HEK293 (cell line): ENCODE measurements at regions not wholly inside any gene's neighbourhood (a gene's known extent, or its start where the extent isn't known, plus 50 kb on each side); places are given as distances from the start of the nearest gene placed in this dataset.

ENCODE experiments used
- CTCF ChIA-PET: fragments of 350-600 bp; formaldehyde crosslinking; extraction: SDS; loops from one replicate; lab custom pipeline; 2021; ENCODE audit warnings: antibody characterized with exemption; lab: Yijun Ruan, JAX
- POLR2A ChIA-PET: fragments of 300-600 bp; formaldehyde crosslinking; extraction: SDS; loops from one replicate; lab custom pipeline; 2020; ENCODE audit warnings: antibody characterized with exemption, inconsistent platforms; lab: Yijun Ruan, JAX
- H3K27ac ChIP-seq: fragments of 200-500 bp; sonication (Bioruptor generic); 2 replicates; pipeline ENCODE4 v1.5.1; 2014; ENCODE audit warnings: low read depth, low read length, control low read depth, inconsistent platforms; ENCODE audit errors: extremely low read depth
- H3K36me3 ChIP-seq, 2 experiments: fragments of 200-500 bp in 1 of 2; sonication (Bioruptor generic) in 1 of 2; 1 replicate in 1 of 2; 2 replicates in 1 of 2; pipeline ENCODE4 v1.5.1; 2014 to 2017; ENCODE audit warnings: inconsistent platforms in 2 of 2, low read length in 2 of 2; ENCODE audit not compliant: control insufficient read depth in 2 of 2, insufficient read depth in 1 of 2
- H3K4me1 ChIP-seq: fragments of 200-500 bp; sonication (Bioruptor generic); 2 replicates; pipeline ENCODE4 v1.5.1; 2014; ENCODE audit warnings: mild to moderate bottlenecking, low read length, inconsistent platforms; ENCODE audit not compliant: control insufficient read depth, insufficient read depth
- H3K4me3 ChIP-seq: 2 replicates; pipeline ENCODE4 v1.5.1; 2011; ENCODE audit warnings: low read depth, mild to moderate bottlenecking, control low read depth, low read length, moderate library complexity
- H3K9me3 ChIP-seq: fragments of 200-500 bp; sonication (Bioruptor generic); 2 replicates; pipeline ENCODE4 v1.5.1; 2014; ENCODE audit warnings: low read depth, low read length, inconsistent platforms; ENCODE audit not compliant: control insufficient read depth, insufficient read depth
- GLI4 ChIP-seq: fragments of 450-650 bp; formaldehyde crosslinking; IDR thresholded peaks from 2 replicates; pipeline ENCODE4 v1.5.1; 2016; ENCODE audit warnings: missing biosample characterization, missing genetic modification characterization
- GLIS2 ChIP-seq: fragments of 450-650 bp; formaldehyde crosslinking; IDR thresholded peaks from 2 replicates; pipeline ENCODE4 v1.5.1; 2016; ENCODE audit warnings: missing biosample characterization, missing genetic modification characterization
- ZNF132 ChIP-seq: fragments of 450-650 bp; formaldehyde crosslinking; IDR thresholded peaks from 2 replicates; pipeline ENCODE4 v1.5.1; 2017; ENCODE audit warnings: missing biosample characterization, missing genetic modification characterization, borderline replicate concordance
- ZNF248 ChIP-seq: fragments of 450-650 bp; formaldehyde crosslinking; IDR thresholded peaks from 2 replicates; pipeline ENCODE4 v1.5.1; 2017; ENCODE audit warnings: missing biosample characterization, missing genetic modification characterization
- ZNF341 ChIP-seq: fragments of 450-650 bp; formaldehyde crosslinking; IDR thresholded peaks from 2 replicates; pipeline ENCODE4; 2016; ENCODE audit warnings: low read depth, missing biosample characterization, missing genetic modification characterization
- ZNF623 ChIP-seq: fragments of 450-650 bp; formaldehyde crosslinking; IDR thresholded peaks from 2 replicates; pipeline ENCODE4 v1.5.1; 2016; ENCODE audit warnings: missing biosample characterization, missing genetic modification characterization
- ZNF664 ChIP-seq: fragments of 450-650 bp; formaldehyde crosslinking; IDR thresholded peaks from 2 replicates; pipeline ENCODE4 v1.5.1; 2016; ENCODE audit warnings: missing biosample characterization, missing genetic modification characterization
- ZXDB ChIP-seq: fragments of 450-650 bp; formaldehyde crosslinking; IDR thresholded peaks from 2 replicates; pipeline ENCODE4 v1.5.1; 2016; ENCODE audit warnings: missing biosample characterization, missing genetic modification characterization
- TF ChIP-seq, protein P1 (sequence below): fragments of 450-650 bp; formaldehyde crosslinking; IDR thresholded peaks from 2 replicates; pipeline ENCODE4 v1.5.1; 2016; ENCODE audit warnings: missing biosample characterization, missing genetic modification characterization
- TF ChIP-seq, protein P2 (sequence below): fragments of 450-650 bp; IDR thresholded peaks from 2 replicates; pipeline ENCODE4 v1.5.1; 2018; ENCODE audit warnings: missing biosample characterization, missing genetic modification characterization
- TF ChIP-seq, protein P3 (sequence below): fragments of 450-650 bp; formaldehyde crosslinking; IDR thresholded peaks from 2 replicates; pipeline ENCODE4 v1.5.1; 2016; ENCODE audit warnings: missing biosample characterization, missing genetic modification characterization
- TF ChIP-seq, protein P4 (sequence below): fragments of 450-650 bp; formaldehyde crosslinking; IDR thresholded peaks from 2 replicates; pipeline ENCODE4 v1.5.1; 2016; ENCODE audit warnings: missing biosample characterization, missing genetic modification characterization

DNA sequence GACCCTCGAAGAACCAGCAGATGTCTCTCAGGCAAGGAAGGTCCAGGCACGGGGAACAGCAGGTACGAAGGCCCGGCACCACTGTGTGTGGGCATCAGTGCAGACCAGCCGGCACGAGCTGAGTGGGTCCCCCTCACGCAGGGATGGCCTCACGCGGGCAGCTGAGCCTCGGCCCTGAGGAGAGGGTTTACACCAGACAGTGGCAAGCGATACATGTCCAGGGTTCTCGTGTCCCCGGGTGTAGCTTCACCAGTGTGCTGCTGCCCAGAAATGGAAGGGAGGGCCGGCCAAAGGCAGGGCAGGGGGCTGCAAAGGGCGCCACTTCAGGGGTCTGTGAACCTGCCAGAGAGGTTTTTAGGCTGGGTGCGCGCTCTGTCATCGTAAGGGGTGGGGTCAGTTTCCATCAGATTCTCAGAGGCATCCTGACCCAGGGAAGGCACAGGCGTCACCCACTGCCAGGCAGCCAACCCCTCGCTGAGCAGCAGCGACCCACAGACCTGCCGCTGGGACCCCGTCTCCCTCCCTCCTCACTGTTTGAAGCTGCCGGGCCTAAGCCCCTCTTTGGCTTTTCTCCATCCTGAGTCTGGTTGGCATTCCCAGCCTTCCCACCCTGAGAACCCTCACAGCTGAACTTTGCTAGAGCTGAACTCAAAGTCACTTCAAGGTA, 107.0 kb downstream of the CPZ start:
- no peak overlapping the region for H3K4me3 ChIP-seq
- TF ChIP-seq ZNF248 (tag by site-specific recombination) (no peak), GLIS2 (tag by site-specific recombination) (no peak), ZXDB (tag by site-specific recombination) (no peak), ZNF341 (no peak), ZNF132 (tag by site-specific recombination) (no peak), ZNF664 (no peak)
- TF ChIP-seq, protein P1, sequence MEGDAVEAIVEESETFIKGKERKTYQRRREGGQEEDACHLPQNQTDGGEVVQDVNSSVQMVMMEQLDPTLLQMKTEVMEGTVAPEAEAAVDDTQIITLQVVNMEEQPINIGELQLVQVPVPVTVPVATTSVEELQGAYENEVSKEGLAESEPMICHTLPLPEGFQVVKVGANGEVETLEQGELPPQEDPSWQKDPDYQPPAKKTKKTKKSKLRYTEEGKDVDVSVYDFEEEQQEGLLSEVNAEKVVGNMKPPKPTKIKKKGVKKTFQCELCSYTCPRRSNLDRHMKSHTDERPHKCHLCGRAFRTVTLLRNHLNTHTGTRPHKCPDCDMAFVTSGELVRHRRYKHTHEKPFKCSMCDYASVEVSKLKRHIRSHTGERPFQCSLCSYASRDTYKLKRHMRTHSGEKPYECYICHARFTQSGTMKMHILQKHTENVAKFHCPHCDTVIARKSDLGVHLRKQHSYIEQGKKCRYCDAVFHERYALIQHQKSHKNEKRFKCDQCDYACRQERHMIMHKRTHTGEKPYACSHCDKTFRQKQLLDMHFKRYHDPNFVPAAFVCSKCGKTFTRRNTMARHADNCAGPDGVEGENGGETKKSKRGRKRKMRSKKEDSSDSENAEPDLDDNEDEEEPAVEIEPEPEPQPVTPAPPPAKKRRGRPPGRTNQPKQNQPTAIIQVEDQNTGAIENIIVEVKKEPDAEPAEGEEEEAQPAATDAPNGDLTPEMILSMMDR (tag by site-specific recombination), result no peak
- TF ChIP-seq, protein P2, sequence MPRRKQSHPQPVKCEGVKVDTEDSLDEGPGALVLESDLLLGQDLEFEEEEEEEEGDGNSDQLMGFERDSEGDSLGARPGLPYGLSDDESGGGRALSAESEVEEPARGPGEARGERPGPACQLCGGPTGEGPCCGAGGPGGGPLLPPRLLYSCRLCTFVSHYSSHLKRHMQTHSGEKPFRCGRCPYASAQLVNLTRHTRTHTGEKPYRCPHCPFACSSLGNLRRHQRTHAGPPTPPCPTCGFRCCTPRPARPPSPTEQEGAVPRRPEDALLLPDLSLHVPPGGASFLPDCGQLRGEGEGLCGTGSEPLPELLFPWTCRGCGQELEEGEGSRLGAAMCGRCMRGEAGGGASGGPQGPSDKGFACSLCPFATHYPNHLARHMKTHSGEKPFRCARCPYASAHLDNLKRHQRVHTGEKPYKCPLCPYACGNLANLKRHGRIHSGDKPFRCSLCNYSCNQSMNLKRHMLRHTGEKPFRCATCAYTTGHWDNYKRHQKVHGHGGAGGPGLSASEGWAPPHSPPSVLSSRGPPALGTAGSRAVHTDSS (tag by site-specific recombination), result no peak
- H3K36me3 ChIP-seq, result no peaks in the 10 kb centered on the region
- no peaks in the 10 kb centered on the region for H3K4me1 ChIP-seq
- no peak overlapping the region for H3K27ac ChIP-seq
- H3K9me3 ChIP-seq, result no peaks in the 10 kb centered on the region
- ChIA-PET CTCF (no interaction called here), POLR2A (no interaction called here)

DNA sequence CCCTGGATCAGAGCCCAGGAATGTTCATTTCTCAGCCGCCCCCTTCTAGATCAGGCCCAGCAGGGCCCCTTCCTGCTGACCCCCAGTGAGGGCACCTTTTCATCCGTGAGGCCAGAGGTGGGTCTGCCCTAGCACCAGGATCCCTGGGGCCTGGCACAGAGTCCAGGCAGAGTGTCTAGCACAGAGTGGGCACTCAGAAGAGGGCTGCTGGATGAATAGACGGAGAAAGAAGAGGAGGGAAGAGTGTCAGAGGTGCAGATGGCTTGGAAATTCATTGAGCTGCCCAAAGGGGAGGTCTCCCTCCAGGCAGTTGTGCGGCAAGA, 106.5 kb downstream of the CPZ start:
- no peak overlapping the region for H3K4me3 ChIP-seq
- H3K9me3 ChIP-seq, result no peaks in the 10 kb centered on the region
- no peaks in the 10 kb centered on the region for H3K4me1 ChIP-seq
- H3K27ac ChIP-seq, result no peak overlapping the region
- POLR2A ChIA-PET, result no interaction called here
- CTCF ChIA-PET, result no interaction called here
- H3K36me3 ChIP-seq, result no peaks in the 10 kb centered on the region
- TF ChIP-seq, protein P3, sequence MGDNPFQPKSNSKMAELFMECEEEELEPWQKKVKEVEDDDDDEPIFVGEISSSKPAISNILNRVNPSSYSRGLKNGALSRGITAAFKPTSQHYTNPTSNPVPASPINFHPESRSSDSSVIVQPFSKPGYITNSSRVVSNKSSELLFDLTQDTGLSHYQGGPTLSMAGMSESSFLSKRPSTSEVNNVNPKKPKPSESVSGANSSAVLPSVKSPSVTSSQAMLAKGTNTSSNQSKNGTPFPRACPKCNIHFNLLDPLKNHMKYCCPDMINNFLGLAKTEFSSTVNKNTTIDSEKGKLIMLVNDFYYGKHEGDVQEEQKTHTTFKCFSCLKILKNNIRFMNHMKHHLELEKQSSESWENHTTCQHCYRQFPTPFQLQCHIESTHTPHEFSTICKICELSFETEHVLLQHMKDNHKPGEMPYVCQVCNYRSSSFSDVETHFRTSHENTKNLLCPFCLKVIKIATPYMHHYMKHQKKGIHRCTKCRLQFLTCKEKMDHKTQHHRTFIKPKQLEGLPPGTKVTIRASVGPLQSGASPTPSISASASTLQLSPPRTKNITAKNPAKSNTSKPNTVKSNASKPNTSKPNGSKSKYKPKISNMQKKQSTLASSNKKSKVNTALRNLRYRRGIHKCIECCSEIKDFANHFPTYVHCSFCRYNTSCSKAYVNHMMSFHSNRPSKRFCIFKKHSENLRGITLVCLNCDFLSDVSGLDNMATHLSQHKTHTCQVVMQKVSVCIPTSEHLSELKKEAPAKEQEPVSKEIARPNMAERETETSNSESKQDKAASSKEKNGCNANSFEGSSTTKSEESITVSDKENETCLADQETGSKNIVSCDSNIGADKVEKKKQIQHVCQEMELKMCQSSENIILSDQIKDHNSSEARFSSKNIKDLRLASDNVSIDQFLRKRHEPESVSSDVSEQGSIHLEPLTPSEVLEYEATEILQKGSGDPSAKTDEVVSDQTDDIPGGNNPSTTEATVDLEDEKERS (tag by site-specific recombination), result no peak
- TF ChIP-seq ZNF623 (tag by site-specific recombination), result 0 out of 2 replicates have a peak, but pooled peaks have one; percentile 2

DNA sequence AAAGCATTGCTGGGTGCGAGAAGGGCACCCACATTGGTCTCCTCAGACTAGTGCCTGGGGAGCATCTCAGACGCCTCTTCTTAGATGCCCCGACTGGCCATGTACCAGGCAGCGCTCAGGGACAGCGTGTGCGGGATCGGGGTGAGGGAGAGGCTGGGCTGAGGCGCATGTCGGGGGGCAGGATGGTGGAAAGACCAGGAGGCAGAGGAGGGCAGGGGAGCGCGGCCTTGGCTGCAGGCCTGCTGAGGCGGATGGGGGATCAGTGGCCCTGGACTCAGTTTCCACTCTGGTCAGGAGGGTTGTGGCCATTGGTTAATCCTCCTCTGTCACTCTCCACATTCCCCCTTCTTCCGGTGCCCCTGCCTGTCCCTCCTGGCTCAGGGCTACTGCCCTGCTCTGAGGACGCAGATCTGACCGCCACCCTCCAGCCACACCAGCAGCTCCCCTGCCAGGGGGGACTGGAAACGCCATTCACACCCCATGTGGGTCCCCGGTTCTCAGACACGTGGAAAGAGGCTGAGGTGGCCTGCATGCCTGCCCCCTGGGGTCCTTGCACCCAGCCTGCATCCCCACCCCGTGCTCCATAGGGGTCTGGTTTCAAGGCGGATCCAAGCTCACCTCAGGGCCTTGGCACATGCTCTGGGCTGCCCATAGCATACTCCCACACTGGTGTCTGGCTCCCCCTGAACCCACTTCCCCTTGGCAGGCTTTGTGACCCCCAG, 105.9 kb downstream of the CPZ start:
- no peak overlapping the region for H3K27ac ChIP-seq
- H3K4me3 ChIP-seq, result no peak overlapping the region
- TF ChIP-seq ZXDB (tag by site-specific recombination), result no peak
- no peak for TF ChIP-seq GLI4 (tag by site-specific recombination)
- peak; percentile 44 for TF ChIP-seq ZNF623 (tag by site-specific recombination)
- TF ChIP-seq, protein P4, sequence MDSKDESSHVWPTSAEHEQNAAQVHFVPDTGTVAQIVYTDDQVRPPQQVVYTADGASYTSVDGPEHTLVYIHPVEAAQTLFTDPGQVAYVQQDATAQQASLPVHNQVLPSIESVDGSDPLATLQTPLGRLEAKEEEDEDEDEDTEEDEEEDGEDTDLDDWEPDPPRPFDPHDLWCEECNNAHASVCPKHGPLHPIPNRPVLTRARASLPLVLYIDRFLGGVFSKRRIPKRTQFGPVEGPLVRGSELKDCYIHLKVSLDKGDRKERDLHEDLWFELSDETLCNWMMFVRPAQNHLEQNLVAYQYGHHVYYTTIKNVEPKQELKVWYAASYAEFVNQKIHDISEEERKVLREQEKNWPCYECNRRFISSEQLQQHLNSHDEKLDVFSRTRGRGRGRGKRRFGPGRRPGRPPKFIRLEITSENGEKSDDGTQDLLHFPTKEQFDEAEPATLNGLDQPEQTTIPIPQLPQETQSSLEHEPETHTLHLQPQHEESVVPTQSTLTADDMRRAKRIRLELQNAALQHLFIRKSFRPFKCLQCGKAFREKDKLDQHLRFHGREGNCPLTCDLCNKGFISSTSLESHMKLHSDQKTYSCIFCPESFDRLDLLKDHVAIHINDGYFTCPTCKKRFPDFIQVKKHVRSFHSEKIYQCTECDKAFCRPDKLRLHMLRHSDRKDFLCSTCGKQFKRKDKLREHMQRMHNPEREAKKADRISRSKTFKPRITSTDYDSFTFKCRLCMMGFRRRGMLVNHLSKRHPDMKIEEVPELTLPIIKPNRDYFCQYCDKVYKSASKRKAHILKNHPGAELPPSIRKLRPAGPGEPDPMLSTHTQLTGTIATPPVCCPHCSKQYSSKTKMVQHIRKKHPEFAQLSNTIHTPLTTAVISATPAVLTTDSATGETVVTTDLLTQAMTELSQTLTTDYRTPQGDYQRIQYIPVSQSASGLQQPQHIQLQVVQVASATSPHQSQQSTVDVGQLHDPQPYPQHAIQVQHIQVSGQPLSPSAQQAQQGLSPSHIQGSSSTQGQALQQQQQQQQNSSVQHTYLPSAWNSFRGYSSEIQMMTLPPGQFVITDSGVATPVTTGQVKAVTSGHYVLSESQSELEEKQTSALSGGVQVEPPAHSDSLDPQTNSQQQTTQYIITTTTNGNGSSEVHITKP (tag by site-specific recombination), result no peak
- TF ChIP-seq, all 188 proteins: peak for 1
- Histone ChIP-seq H3K9me3 (no peaks in the 10 kb centered on the region), H3K36me3 (no peaks in the 10 kb centered on the region), H3K4me1 (no peaks in the 10 kb centered on the region)
- POLR2A ChIA-PET, result no interaction called here
- CTCF ChIA-PET, result no interaction called here
